T-helper 2 cell treated with Interferon-gamma antibody and Interleukin-4, amounts not matched to agents 5 μg/mL and 100 μg/mL, for 36 hours (primary cell): ENCODE measurements at regions not wholly inside any gene's neighbourhood (a gene's known extent, or its start where the extent isn't known, plus 50 kb on each side); places are given as distances from the start of the nearest gene placed in this dataset.

Experiments used
- DNase-seq: peaks from one replicate; pipeline ENCODE4 v3.0.0; 2021; ENCODE audit warnings: low spot score
- H3K27ac Mint-ChIP-seq: one replicate; pipeline ENCODE4 v1.8.0; 2021; ENCODE audit warnings: mild to moderate bottlenecking, mixed read lengths
- H3K27me3 Mint-ChIP-seq: one replicate; pipeline ENCODE4 v1.8.0; 2021; ENCODE audit warnings: low read depth, mixed read lengths
- H3K36me3 Mint-ChIP-seq: one replicate; pipeline ENCODE4 v1.8.0; 2021; ENCODE audit warnings: low read depth, mixed read lengths
- H3K4me1 Mint-ChIP-seq: one replicate; pipeline ENCODE4 v1.8.0; 2021; ENCODE audit warnings: low read depth, mixed read lengths
- H3K4me3 Mint-ChIP-seq: one replicate; pipeline ENCODE4 v1.8.0; 2022; ENCODE audit warnings: mild to moderate bottlenecking, moderate library complexity, mixed read lengths
- H3K9me3 Mint-ChIP-seq: one replicate; pipeline ENCODE4 v1.8.0; 2021; ENCODE audit warnings: mixed read lengths

- H3K4me1 Mint-ChIP-seq: no peaks in the 10 kb centered on the region
- no peaks in the 10 kb centered on the region for H3K27me3 Mint-ChIP-seq
- no peak for DNase-seq
- no peak overlapping the region for H3K27ac Mint-ChIP-seq
- H3K4me3 Mint-ChIP-seq: no peak overlapping the region
- H3K9me3 Mint-ChIP-seq: no peaks in the 10 kb centered on the region
- no peaks in the 10 kb centered on the region for H3K36me3 Mint-ChIP-seq
These were observed 181.5 kb upstream of the MGAT5 start for GRCh38 chr2:134072341-134072740.

DNA sequence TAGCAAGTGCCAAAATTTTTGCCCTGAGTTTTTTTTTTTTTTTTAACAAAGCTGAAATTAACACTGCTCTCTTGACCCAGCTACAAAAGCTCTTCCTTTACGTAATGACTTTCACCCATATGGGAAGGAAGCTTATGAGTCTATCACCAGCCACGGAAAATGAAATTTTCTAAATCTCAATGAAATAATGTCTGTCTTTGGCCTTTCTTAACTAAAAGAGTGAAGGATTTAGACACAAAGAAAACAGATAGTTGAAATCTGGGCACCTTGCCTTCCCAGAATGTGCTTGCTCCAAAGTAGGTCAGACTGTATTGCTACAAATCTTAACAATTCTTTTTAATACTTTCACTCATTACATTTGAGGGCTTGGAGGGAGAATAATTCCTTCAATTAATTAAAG lies 180.8 kb upstream of the MGAT5 start:
- no peaks in the 10 kb centered on the region for H3K4me1 Mint-ChIP-seq
- H3K27me3 Mint-ChIP-seq: no peaks in the 10 kb centered on the region
- no peaks in the 10 kb centered on the region for H3K36me3 Mint-ChIP-seq
- no peaks in the 10 kb centered on the region for H3K9me3 Mint-ChIP-seq
- no peak overlapping the region for H3K27ac Mint-ChIP-seq
- DNase-seq: no peak
- H3K4me3 Mint-ChIP-seq: no peak overlapping the region

- Mint-ChIP-seq H3K27me3 (no peaks in the 10 kb centered on the region), H3K4me3 (no peak overlapping the region), H3K4me1 (no peaks in the 10 kb centered on the region), H3K27ac (no peak overlapping the region), H3K36me3 (no peaks in the 10 kb centered on the region), H3K9me3 (no peaks in the 10 kb centered on the region)
- DNase-seq: no peak
These were observed 179.3 kb upstream of the MGAT5 start for GRCh38 chr2:134074619-134075018.

DNA sequence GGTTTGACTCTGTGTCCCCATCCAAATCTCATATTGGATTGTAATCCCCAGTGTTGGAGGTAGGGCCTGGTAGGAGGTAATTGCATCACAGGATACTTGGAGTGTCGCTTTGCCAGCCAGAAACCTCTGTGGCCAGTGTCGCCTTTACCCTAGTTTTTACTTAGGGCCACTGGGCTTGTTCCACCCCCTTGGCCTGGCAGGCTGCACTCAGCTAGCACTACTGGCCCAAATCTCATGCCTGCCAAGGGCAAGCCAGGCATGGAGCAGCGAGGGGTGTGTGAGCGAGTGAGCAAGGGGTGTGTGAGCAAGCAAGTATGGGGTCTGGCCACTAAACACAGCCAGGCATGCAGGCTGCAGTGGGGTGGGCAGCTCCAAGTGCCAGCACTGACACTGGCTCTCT lies 178.7 kb upstream of the MGAT5 start:
- no peaks in the 10 kb centered on the region for H3K4me1 Mint-ChIP-seq
- no peak overlapping the region for H3K4me3 Mint-ChIP-seq
- DNase-seq: no peak
- H3K36me3 Mint-ChIP-seq: no peaks in the 10 kb centered on the region
- H3K27ac Mint-ChIP-seq: no peak overlapping the region
- H3K9me3 Mint-ChIP-seq: no peaks in the 10 kb centered on the region
- no peaks in the 10 kb centered on the region for H3K27me3 Mint-ChIP-seq

DNA sequence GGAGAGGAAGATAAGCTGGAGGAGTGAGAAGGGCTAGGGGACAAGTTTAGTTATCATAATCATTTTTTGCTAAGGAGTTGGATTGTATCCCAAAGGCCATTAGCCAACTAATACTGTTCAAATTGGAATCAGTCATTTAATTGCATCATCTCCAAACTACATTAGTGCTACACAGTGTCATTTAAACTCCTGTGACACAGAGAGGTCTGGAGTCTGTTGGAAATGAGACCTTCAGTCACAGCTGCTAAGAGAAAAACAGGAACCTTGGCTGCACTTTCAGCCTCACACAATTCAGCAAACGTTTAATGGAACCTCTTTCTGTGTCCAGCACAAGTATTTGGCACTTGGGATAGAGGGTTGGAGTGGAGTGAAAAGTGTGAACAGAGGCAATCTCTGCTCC lies 175.5 kb upstream of the MGAT5 start:
- Mint-ChIP-seq H3K27ac (no peak overlapping the region), H3K27me3 (peaks cover 4% of the 10 kb centered on the region), H3K9me3 (no peaks in the 10 kb centered on the region), H3K4me3 (no peak overlapping the region), H3K4me1 (no peaks in the 10 kb centered on the region), H3K36me3 (no peaks in the 10 kb centered on the region)
- DNase-seq: no peak

- Mint-ChIP-seq H3K36me3 (no peaks in the 10 kb centered on the region), H3K27ac (no peak overlapping the region), H3K27me3 (peaks cover 4% of the 10 kb centered on the region), H3K9me3 (no peaks in the 10 kb centered on the region), H3K4me1 (no peaks in the 10 kb centered on the region), H3K4me3 (no peak overlapping the region)
- DNase-seq: no peak
These were observed 174.5 kb upstream of the MGAT5 start for GRCh38 chr2:134079373-134079772.

DNA sequence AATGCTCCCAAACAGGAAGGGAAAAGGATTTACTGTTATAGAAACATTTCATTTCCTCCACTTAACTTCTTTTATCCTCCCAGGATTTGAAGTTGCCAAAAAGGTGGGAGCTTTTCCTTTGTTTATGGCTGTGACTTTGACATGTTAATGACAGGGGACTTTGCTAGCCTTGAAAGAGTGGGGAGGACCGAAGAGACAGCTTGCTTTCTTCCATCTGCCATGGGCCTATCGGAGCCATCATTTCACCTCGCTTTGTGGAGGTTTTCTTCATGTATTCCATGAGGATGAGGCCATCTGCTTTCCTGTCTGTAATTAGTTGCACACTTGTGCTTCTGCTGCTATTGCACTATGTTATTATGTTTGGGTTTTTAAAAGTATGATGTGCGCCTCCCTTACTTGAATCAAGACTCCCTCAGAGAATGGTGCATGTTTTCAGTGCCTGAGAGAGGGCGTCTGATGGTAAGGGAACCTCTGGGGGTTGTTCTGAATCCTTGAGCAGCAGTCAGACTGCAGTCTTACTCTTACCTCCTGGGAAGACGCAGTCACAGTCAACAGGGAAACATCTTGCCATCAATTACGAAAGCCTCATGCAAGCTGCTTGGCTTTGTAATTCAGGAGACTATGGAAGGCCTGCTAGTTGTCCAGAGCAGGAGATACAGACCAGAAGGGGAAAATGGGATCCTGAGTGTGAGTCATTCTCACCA lies 173.3 kb upstream of the MGAT5 start:
- DNase-seq: no peak
- no peak overlapping the region for H3K27ac Mint-ChIP-seq
- no peaks in the 10 kb centered on the region for H3K4me1 Mint-ChIP-seq
- H3K4me3 Mint-ChIP-seq: no peak overlapping the region
- no peaks in the 10 kb centered on the region for H3K36me3 Mint-ChIP-seq
- H3K27me3 Mint-ChIP-seq: peaks cover 4% of the 10 kb centered on the region
- H3K9me3 Mint-ChIP-seq: no peaks in the 10 kb centered on the region

DNA sequence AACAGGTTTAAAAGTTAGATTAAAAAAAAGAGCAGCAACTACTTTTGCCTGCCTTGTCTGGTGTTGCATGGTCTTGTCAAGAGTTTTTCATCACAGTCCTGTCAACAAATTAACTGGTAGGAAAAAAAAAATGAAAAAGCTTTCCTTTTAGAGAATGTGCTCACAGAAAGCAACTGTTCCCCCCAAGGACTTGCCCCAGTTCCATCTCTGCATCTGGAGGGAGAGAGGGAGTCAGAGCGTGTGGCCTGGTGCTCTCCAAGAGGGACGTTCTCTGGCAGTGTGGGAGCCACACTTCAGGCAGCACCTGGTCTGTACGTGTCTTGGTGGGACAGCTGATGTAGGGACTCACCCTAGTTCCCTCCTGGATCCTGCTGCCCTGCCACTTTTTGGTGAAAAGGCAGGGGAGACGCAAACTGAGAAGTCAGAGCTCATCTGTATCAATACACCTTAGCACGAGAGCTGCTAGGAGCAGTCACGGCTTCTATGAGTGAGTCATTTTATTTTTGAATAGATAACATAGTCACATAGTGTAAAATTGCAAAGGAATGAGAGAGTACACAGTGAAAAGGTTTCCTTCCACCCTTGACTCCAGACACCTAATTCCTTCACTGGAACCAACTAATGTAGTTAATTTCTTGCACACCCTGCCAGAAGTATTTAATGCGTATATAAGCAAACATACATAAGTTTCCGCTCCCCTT lies 172.5 kb upstream of the MGAT5 start:
- no peaks in the 10 kb centered on the region for H3K4me1 Mint-ChIP-seq
- H3K36me3 Mint-ChIP-seq: no peaks in the 10 kb centered on the region
- H3K27me3 Mint-ChIP-seq: peaks cover 4% of the 10 kb centered on the region
- H3K9me3 Mint-ChIP-seq: no peaks in the 10 kb centered on the region
- no peak overlapping the region for H3K4me3 Mint-ChIP-seq
- no peak overlapping the region for H3K27ac Mint-ChIP-seq
- DNase-seq: no peak

DNA sequence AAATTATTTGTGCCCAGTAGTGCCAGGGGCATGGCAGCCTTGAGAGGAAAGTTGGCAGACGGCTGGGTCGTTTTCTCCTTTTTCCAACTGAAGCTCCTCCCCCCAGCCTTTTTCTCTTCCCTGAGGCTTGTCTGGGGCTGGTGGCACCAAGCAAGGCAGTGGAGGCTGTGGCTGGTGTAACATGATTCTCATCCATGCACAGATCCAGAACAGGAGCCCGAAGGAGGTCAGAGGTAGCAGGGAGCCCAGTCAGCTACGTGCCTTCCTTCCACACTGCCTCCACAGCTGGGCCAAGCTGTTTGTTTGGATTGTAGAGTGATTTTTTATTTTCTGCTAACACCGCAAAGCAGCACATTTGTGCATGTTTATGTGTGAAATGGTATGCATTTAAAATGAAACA lies 170.3 kb upstream of the MGAT5 start:
- Mint-ChIP-seq H3K4me1 (no peaks in the 10 kb centered on the region), H3K9me3 (no peaks in the 10 kb centered on the region), H3K36me3 (no peaks in the 10 kb centered on the region), H3K4me3 (no peak overlapping the region), H3K27me3 (peaks cover 4% of the 10 kb centered on the region), H3K27ac (no peak overlapping the region)
- DNase-seq: no peak

- H3K36me3 Mint-ChIP-seq: no peaks in the 10 kb centered on the region
- peaks cover 4% of the 10 kb centered on the region for H3K27me3 Mint-ChIP-seq
- no peak overlapping the region for H3K4me3 Mint-ChIP-seq
These were observed 167.2 kb upstream of the MGAT5 start for GRCh38 chr2:134086594-134087219.

GRCh38 chr2:134087371-134087921 lies 166.4 kb upstream of the MGAT5 start:
- H3K9me3 Mint-ChIP-seq: no peaks in the 10 kb centered on the region
- H3K4me3 Mint-ChIP-seq: no peak overlapping the region

More at GRCh38 chr2:134086594-134087219, 167.2 kb upstream of the MGAT5 start:
- Mint-ChIP-seq H3K4me1 (no peaks in the 10 kb centered on the region), H3K27ac (no peak overlapping the region), H3K9me3 (no peaks in the 10 kb centered on the region)
- no peak for DNase-seq

DNA sequence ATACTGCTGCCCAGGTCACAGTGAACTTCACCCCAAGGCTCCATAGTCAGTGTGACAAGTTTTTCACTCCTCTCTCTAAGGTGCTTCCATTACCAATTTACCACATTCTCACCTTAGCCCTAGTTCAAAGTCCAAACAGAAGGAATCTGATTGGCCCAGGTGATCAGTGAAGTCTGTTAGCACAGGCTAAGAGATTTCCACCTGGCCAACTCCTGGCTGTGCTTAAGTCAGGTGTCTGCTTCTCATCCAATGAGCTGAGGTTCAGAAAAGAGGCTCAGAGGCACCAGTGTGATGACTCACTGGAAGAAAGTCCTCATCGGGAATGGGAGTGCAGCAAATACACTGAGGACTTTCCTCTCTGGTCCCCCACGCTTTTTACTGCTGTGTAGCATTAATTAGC lies 164.4 kb upstream of the MGAT5 start:
- DNase-seq: no peak
- no peaks in the 10 kb centered on the region for H3K27me3 Mint-ChIP-seq
- H3K27ac Mint-ChIP-seq: no peak overlapping the region
- H3K9me3 Mint-ChIP-seq: no peaks in the 10 kb centered on the region
- no peaks in the 10 kb centered on the region for H3K36me3 Mint-ChIP-seq
- H3K4me3 Mint-ChIP-seq: no peak overlapping the region
- no peaks in the 10 kb centered on the region for H3K4me1 Mint-ChIP-seq

More at GRCh38 chr2:134087371-134087921, 166.4 kb upstream of the MGAT5 start:
- H3K4me1 Mint-ChIP-seq: no peaks in the 10 kb centered on the region
- peaks cover 4% of the 10 kb centered on the region for H3K27me3 Mint-ChIP-seq
- H3K36me3 Mint-ChIP-seq: no peaks in the 10 kb centered on the region
- no peak overlapping the region for H3K27ac Mint-ChIP-seq
- no peak for DNase-seq

GRCh38 chr2:134097740-134098139 lies 156.1 kb upstream of the MGAT5 start:
- H3K27ac Mint-ChIP-seq: no peak overlapping the region
- no peaks in the 10 kb centered on the region for H3K9me3 Mint-ChIP-seq

DNA sequence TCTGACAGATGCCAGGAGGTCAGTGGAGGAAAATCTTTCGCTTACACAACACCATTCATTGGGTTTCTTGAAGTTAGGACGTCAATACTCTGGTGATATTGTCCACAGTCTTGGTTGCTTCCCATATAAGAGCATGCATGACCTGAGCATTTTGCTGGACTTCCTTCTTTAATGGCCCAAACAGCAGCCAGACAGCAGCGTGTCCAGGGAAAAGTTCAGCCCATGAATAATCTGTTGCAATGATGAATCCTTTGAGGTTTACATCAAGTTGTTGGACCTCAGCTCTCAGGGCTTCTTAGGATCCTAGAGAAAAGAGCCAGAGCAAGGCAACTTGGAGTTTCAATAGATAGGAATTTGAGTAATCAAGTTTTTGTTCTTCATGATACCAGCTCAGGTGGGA lies 155.6 kb upstream of the MGAT5 start:
- H3K36me3 Mint-ChIP-seq: no peaks in the 10 kb centered on the region
- H3K27ac Mint-ChIP-seq: no peak overlapping the region
- H3K4me1 Mint-ChIP-seq: no peaks in the 10 kb centered on the region
- H3K4me3 Mint-ChIP-seq: no peak overlapping the region
- DNase-seq: no peak
- H3K9me3 Mint-ChIP-seq: no peaks in the 10 kb centered on the region
- H3K27me3 Mint-ChIP-seq: peaks cover 5% of the 10 kb centered on the region

More at GRCh38 chr2:134097740-134098139, 156.1 kb upstream of the MGAT5 start:
- H3K4me3 Mint-ChIP-seq: no peak overlapping the region
- no peaks in the 10 kb centered on the region for H3K4me1 Mint-ChIP-seq
- H3K36me3 Mint-ChIP-seq: no peaks in the 10 kb centered on the region
- no peak for DNase-seq
- peaks cover 2% of the 10 kb centered on the region for H3K27me3 Mint-ChIP-seq
